Nephron progenitor cell (in vitro differentiated cells): ENCODE measurements at regions not wholly inside any gene's neighbourhood (a gene's known extent, or its start where the extent isn't known, plus 50 kb on each side); places are given as distances from the start of the nearest gene placed in this dataset.

Source experiments
- DNase-seq: peaks from one replicate; pipeline ENCODE4 v3.0.0; 2021
- H3K27ac Mint-ChIP-seq: 2 replicates; pipeline ENCODE4 v1.8.0; 2021; ENCODE audit warnings: mild to moderate bottlenecking, moderate library complexity, mixed read lengths
- H3K27me3 Mint-ChIP-seq: 2 replicates; pipeline ENCODE4 v1.8.0; 2021; ENCODE audit warnings: mild to moderate bottlenecking, low read depth, mixed read lengths; ENCODE audit not compliant: poor library complexity
- H3K36me3 Mint-ChIP-seq: 2 replicates; pipeline ENCODE4 v1.8.0; 2021; ENCODE audit warnings: low read depth, mixed read lengths
- H3K4me1 Mint-ChIP-seq: 2 replicates; pipeline ENCODE4 v1.8.0; 2021; ENCODE audit warnings: mixed read lengths
- H3K4me3 Mint-ChIP-seq: 2 replicates; pipeline ENCODE4 v1.8.0; 2021; ENCODE audit warnings: mild to moderate bottlenecking, moderate library complexity, mixed read lengths
- H3K9me3 Mint-ChIP-seq: 2 replicates; pipeline ENCODE4 v1.8.0; 2021; ENCODE audit warnings: mild to moderate bottlenecking, moderate library complexity, mixed read lengths
- CTCF ChIP-seq: fragments of 200-600 bp; sonication (generic); IDR thresholded peaks from 2 replicates; pipeline ENCODE4 v1.5.0; 2021; ENCODE audit warnings: antibody characterized with exemption

GRCh38 chr3:191997093-191997492 lies 536.1 kb downstream of the PYDC2 start:
- H3K27ac Mint-ChIP-seq, result no peak overlapping the region
- no peak for TF ChIP-seq CTCF
- H3K27me3 Mint-ChIP-seq, result no peaks in the 10 kb centered on the region
- H3K9me3 Mint-ChIP-seq, result peaks cover 45% of the 10 kb centered on the region
- H3K4me1 Mint-ChIP-seq, result peaks cover 4% of the 10 kb centered on the region
- H3K36me3 Mint-ChIP-seq, result peaks cover 12% of the 10 kb centered on the region
- no peak for DNase-seq
- H3K4me3 Mint-ChIP-seq, result no peak overlapping the region

GRCh38 chr3:191997579-191998268 lies 536.8 kb downstream of the PYDC2 start:
- no peak overlapping the region for H3K4me3 Mint-ChIP-seq
- no peak for TF ChIP-seq CTCF
- H3K36me3 Mint-ChIP-seq, result peaks cover 8% of the 10 kb centered on the region
- H3K27ac Mint-ChIP-seq, result no peak overlapping the region
- DNase-seq, result no peak
- peaks cover 39% of the 10 kb centered on the region for H3K9me3 Mint-ChIP-seq
- no peaks in the 10 kb centered on the region for H3K27me3 Mint-ChIP-seq
- H3K4me1 Mint-ChIP-seq, result peaks cover 4% of the 10 kb centered on the region

- H3K27me3 Mint-ChIP-seq, result no peaks in the 10 kb centered on the region
- H3K4me1 Mint-ChIP-seq, result peaks cover 4% of the 10 kb centered on the region
- H3K4me3 Mint-ChIP-seq, result no peak overlapping the region
- peaks cover 5% of the 10 kb centered on the region for H3K9me3 Mint-ChIP-seq
- no peak for TF ChIP-seq CTCF
- no peak for DNase-seq
- no peak overlapping the region for H3K27ac Mint-ChIP-seq
- H3K36me3 Mint-ChIP-seq, result no peaks in the 10 kb centered on the region
Measured at GRCh38 chr3:192001218-192001617, 540.3 kb downstream of the PYDC2 start.

- Mint-ChIP-seq H3K27me3 (no peaks in the 10 kb centered on the region), H3K4me1 (no peaks in the 10 kb centered on the region), H3K4me3 (no peak overlapping the region), H3K36me3 (no peaks in the 10 kb centered on the region), H3K27ac (no peak overlapping the region), H3K9me3 (no peaks in the 10 kb centered on the region)
- TF ChIP-seq CTCF, result no peak
- DNase-seq, result no peak
Measured at GRCh38 chr3:192005989-192006388, 545.0 kb downstream of the PYDC2 start.

- Mint-ChIP-seq H3K27me3 (no peaks in the 10 kb centered on the region), H3K9me3 (peaks cover 8% of the 10 kb centered on the region), H3K27ac (no peak overlapping the region), H3K36me3 (no peaks in the 10 kb centered on the region), H3K4me1 (no peaks in the 10 kb centered on the region), H3K4me3 (no peak overlapping the region)
- no peak for TF ChIP-seq CTCF
- no peak for DNase-seq
Measured at GRCh38 chr3:192009903-192010302, 548.9 kb downstream of the PYDC2 start.

GRCh38 chr3:192010490-192010889 lies 549.5 kb downstream of the PYDC2 start:
- no peaks in the 10 kb centered on the region for H3K27me3 Mint-ChIP-seq
- peaks cover 8% of the 10 kb centered on the region for H3K9me3 Mint-ChIP-seq
- DNase-seq, result no peak
- no peak overlapping the region for H3K27ac Mint-ChIP-seq
- no peaks in the 10 kb centered on the region for H3K36me3 Mint-ChIP-seq
- H3K4me3 Mint-ChIP-seq, result no peak overlapping the region
- H3K4me1 Mint-ChIP-seq, result no peaks in the 10 kb centered on the region
- no peak for TF ChIP-seq CTCF
